Fibroblast of skin of right quadriceps (primary cell): ENCODE measurements at regions not wholly inside any gene's neighbourhood (a gene's known extent, or its start where the extent isn't known, plus 50 kb on each side); places are given as distances from the start of the nearest gene placed in this dataset.

Source experiments
- DNase-seq: peaks from one replicate; pipeline ENCODE4 v3.0.0-alpha.2; 2013

DNA sequence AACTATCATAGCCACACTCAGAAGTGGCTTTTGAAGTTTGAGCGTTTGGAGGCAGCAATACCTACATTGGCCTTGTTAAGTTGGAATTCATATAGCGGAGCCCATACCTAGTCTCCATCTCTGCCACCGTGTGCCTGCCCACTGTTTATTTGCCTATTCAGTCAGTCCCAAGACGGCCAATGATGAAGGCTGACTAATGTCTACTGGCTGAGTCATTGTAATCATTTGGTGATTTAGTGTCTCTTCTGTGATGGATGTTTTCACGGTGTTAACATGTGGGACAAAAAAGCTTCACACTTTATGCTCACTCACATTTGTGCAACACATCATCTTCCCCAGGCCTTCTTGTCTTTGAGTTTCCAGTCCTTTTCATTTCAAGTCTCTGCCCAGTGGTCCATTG, 92.6 kb upstream of the PBX1 start:
- DNase-seq = no peak

GRCh38 chr1:164470996-164471395, 88.0 kb upstream of the PBX1 start:
- DNase-seq = no peak

GRCh38 chr1:164472841-164473240, 86.1 kb upstream of the PBX1 start:
- DNase-seq = no peak

- no peak for DNase-seq
Measured at GRCh38 chr1:164473544-164473943, 85.4 kb upstream of the PBX1 start.

DNA sequence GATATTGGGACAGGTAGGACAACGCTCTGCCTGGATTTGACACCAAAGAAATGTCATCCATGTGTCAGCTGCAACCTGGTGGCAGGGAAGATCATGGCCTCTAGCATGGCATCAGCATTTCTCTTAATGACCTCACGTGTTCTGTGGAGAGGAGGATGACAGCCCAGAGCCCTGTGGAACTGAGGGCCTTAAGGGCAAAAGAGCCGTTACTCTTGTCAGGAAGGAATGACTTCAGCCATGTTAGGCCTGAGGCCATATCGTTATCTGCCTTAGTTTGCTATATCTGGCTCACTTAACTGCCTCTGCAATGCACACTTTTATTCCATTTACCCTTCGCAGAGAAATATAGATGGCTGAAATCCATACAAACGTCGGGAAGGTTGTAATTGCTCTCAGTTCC, 83.2 kb upstream of the PBX1 start:
- DNase-seq = no peak

DNA sequence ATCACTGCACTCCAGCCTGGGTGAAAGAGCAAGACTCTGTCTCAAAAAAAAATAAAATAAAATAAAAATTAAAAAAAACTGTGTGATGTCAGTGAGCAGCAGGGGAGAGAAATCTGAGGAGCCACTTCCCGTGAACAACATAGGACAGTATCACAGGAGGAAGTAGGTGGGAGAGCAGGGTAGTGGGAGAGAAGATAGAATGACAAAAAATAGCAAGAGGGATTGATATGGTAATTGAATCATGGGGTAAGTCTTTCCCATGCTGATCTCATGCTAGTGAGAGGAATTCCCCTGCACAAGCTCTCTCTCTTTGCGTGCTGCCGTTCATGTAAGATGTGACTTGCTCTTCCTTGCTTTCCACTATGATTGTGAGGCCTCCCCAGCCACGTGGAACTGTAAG, 81.6 kb upstream of the PBX1 start:
- no peak for DNase-seq

DNA sequence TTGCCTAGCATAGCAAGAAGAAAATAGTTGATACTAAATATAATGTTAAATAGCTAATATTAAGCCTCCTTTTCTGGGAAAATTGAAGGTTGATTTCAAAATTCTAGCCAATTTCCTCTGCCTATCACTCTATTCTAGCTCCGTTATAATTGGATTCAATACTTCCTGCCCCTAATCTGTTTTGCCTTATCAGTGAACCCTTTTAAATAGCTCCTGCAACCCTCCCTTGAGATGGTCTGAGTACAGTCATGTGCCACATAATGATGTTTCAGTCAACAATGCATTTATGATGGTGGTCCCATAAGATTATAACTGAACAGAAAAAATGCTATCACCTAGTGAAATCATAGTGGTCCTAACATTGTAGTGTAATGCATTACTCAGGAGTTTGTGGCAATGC, 79.7 kb upstream of the PBX1 start:
- no peak for DNase-seq

GRCh38 chr1:164480285-164480907, 78.6 kb upstream of the PBX1 start:
- DNase-seq = no peak

DNA sequence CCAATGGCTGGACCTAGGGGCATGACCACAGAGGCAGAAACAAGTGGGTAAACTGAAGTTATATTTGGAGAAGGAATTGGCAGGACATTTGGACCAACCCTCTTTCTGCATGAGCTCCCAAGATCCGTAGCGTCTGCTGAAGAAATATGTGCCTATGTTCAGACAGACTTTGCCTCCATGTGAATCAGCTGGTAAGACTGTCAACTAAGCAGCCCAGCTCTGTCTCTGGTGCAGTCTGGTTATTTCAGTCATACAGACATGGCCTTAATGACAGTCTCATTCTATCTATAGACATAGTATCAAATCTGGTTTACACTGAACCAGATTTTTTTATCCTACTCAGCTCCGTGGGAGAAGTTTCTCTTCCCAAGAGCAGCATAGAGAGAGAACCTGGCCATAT, 63.1 kb upstream of the PBX1 start:
- no peak for DNase-seq

DNA sequence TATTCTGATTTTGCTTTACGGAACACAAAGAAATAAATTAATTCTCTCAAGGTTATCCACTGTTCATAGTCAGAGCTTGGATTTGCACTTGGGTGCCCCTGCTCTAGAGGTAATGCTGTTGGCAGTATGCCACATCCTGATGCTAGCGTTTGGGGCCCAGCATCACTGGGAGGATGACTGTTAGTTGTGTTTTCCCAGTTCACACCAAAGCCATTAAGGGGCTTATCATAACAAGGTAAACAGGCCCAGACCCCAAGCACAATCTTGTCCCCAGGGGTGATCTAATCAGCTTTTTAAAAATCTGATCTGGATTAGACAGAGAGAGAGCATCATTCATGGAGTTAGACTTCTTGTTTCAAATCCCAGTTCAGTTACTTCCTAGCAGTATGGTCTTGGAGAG, 60.2 kb upstream of the PBX1 start:
- no peak for DNase-seq

GRCh38 chr1:164504749-164505148, 54.2 kb upstream of the PBX1 start:
- no peak for DNase-seq
